HEK293T (cell line): ENCODE measurements at regions not wholly inside any gene's neighbourhood (a gene's known extent, or its start where the extent isn't known, plus 50 kb on each side); places are given as distances from the start of the nearest gene placed in this dataset.
"Not testable (repeated sequence)": the region's sequence is repeated elsewhere in the genome, so short reads cannot be mapped to it uniquely, and the experiment has no call there.

ENCODE experiments used
- CTCF ChIA-PET: fragments of 350-600 bp; formaldehyde crosslinking; extraction: SDS; loops from one replicate; lab custom pipeline; 2021; ENCODE audit warnings: antibody characterized with exemption, inconsistent platforms; lab: Yijun Ruan, JAX
- POLR2A ChIA-PET: fragments of 350-600 bp; formaldehyde crosslinking; extraction: SDS; loops from one replicate; lab custom pipeline; 2020; ENCODE audit warnings: antibody characterized with exemption, inconsistent platforms; lab: Yijun Ruan, JAX
- DNase-seq: peaks from one replicate; pipeline ENCODE4 v3.0.0; 2012; ENCODE audit warnings: mixed read lengths; ENCODE audit errors: extremely low spot score
- ARNT ChIP-seq: fragments of 450-650 bp; IDR thresholded peaks from 2 replicates; pipeline ENCODE4 v1.6.1; 2017; ENCODE audit warnings: mild to moderate bottlenecking
- BHLHE40 ChIP-seq: fragments of 450-650 bp; IDR thresholded peaks from 2 replicates; pipeline ENCODE4 v1.6.1; 2016; ENCODE audit warnings: mild to moderate bottlenecking, moderate library complexity, borderline replicate concordance
- CTBP1 ChIP-seq: fragments of 450-650 bp; IDR thresholded peaks from 2 replicates; pipeline ENCODE4 v1.6.1; 2016; ENCODE audit warnings: borderline replicate concordance
- ELF4 ChIP-seq: fragments of 450-650 bp; IDR thresholded peaks from 2 replicates; pipeline ENCODE4 v1.6.1; 2017; ENCODE audit warnings: antibody characterized with exemption
- FOXA1 ChIP-seq: fragments of 450-650 bp; IDR thresholded peaks from 2 replicates; pipeline ENCODE4 v1.6.1; 2016; ENCODE audit warnings: mild to moderate bottlenecking
- FOXK2 ChIP-seq: fragments of 450-650 bp; IDR thresholded peaks from 2 replicates; pipeline ENCODE4 v1.6.1; 2016; ENCODE audit warnings: mild to moderate bottlenecking
- FOXM1 ChIP-seq: fragments of 450-650 bp; IDR thresholded peaks from 2 replicates; pipeline ENCODE4 v1.6.1; 2017; ENCODE audit warnings: mild to moderate bottlenecking, borderline replicate concordance
- HDGF ChIP-seq: fragments of 450-650 bp; IDR thresholded peaks from 2 replicates; pipeline ENCODE4 v1.6.1; 2017; ENCODE audit warnings: antibody characterized with exemption, borderline replicate concordance
- L3MBTL2 ChIP-seq: fragments of 450-650 bp; conservative IDR thresholded peaks from 2 replicates; pipeline ENCODE4 v1.6.1; 2016; ENCODE audit warnings: mild to moderate bottlenecking
- LEF1 ChIP-seq: fragments of 450-650 bp; IDR thresholded peaks from 2 replicates; pipeline ENCODE4 v1.6.1; 2017; ENCODE audit warnings: mild to moderate bottlenecking, borderline replicate concordance
- NFRKB ChIP-seq: fragments of 450-650 bp; IDR thresholded peaks from 2 replicates; pipeline ENCODE4 v1.6.1; 2016; ENCODE audit warnings: mild to moderate bottlenecking, moderate library complexity
- SP1 ChIP-seq: fragments of 450-650 bp; IDR thresholded peaks from 2 replicates; pipeline ENCODE4 v1.6.1; 2017
- SUZ12 ChIP-seq: fragments of 450-650 bp; IDR thresholded peaks from 2 replicates; pipeline ENCODE4 v1.6.1; 2016; ENCODE audit warnings: mild to moderate bottlenecking
- TARDBP ChIP-seq: fragments of 450-650 bp; IDR thresholded peaks from 2 replicates; pipeline ENCODE4 v1.6.1; 2016
- ZNF384 ChIP-seq: fragments of 450-650 bp; IDR thresholded peaks from 2 replicates; pipeline ENCODE4 v1.6.1; 2016
- TF ChIP-seq, protein P1 (sequence below): fragments of 450-650 bp; IDR thresholded peaks from 2 replicates; pipeline ENCODE4 v1.6.1; 2016

DNA sequence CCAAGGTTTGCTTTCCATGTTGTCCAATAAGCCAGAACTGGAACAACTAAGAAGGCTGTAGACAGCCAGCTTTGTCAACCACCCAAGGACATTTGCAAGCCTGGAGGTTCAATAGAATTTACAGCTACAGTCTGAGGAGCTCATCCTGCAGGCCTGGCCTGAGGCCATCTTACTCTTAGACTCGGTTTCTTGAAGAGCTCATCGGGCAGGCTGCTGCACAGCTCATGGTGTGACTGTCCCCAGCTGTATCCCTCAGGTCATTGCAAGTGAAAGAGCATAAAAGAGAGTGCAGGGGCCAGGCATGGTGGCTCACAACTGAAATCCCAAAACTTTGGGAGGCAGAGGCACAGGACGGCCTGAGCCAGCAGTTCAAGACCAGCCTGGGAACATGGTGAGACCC lies 96.9 kb upstream of the FOXQ1 start:
- ChIA-PET CTCF (interaction anchor here (0.6 to 0.7 kb wide), 2 partner anchors 57 to 1779 kb away, joined by 3 to 4 read pairs; no protein-coding TSS in a partner anchor), POLR2A (no interaction called here)
- DNase-seq = no peak
- no peak for TF ChIP-seq CTBP1
- no peak for TF ChIP-seq HDGF
- TF ChIP-seq, protein P1, sequence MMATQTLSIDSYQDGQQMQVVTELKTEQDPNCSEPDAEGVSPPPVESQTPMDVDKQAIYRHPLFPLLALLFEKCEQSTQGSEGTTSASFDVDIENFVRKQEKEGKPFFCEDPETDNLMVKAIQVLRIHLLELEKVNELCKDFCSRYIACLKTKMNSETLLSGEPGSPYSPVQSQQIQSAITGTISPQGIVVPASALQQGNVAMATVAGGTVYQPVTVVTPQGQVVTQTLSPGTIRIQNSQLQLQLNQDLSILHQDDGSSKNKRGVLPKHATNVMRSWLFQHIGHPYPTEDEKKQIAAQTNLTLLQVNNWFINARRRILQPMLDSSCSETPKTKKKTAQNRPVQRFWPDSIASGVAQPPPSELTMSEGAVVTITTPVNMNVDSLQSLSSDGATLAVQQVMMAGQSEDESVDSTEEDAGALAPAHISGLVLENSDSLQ = no peak
- TF ChIP-seq ZNF384 = no peak
- no peak for TF ChIP-seq TARDBP
- no peak for TF ChIP-seq SP1
- TF ChIP-seq FOXM1 = no peak
- TF ChIP-seq NFRKB = no peak
- no peak for TF ChIP-seq ELF4
- TF ChIP-seq LEF1 = no peak
- no peak for TF ChIP-seq SUZ12
- no peak for TF ChIP-seq BHLHE40
- no peak for TF ChIP-seq FOXA1
- no peak for TF ChIP-seq L3MBTL2
- TF ChIP-seq ARNT = no peak
- no peak for TF ChIP-seq FOXK2

DNA sequence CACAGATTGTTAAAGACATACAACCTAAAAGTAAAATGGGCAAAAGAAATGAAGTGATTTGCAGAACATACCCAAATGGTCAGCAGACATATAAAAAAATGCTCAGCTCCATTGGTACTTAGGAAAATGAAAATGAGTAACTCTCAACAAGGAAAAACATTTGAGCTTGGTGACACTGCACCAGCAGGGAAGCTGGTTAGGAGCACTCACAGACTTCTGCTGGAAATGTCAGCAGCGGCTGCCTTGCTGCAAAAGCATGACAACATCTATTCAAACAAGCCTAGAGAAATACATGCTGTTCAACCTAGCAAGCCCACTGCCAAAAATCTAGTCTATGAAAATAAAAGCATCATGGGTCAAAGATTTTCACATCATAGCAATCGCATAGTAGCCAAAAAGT lies 99.0 kb upstream of the FOXQ1 start:
- TF ChIP-seq NFRKB (no peak), CTBP1 (no peak), FOXK2 (no peak), SUZ12 (no peak), FOXM1 (no peak), ELF4 (no peak), TARDBP (no peak), LEF1 (no peak), ARNT (no peak), HDGF (no peak), L3MBTL2 (no peak), ZNF384 (no peak), SP1 (no peak), BHLHE40 (no peak), FOXA1 (no peak)
- TF ChIP-seq, protein P1 = no peak
- DNase-seq = no peak
- ChIA-PET CTCF (no interaction called here), POLR2A (no interaction called here)

DNA sequence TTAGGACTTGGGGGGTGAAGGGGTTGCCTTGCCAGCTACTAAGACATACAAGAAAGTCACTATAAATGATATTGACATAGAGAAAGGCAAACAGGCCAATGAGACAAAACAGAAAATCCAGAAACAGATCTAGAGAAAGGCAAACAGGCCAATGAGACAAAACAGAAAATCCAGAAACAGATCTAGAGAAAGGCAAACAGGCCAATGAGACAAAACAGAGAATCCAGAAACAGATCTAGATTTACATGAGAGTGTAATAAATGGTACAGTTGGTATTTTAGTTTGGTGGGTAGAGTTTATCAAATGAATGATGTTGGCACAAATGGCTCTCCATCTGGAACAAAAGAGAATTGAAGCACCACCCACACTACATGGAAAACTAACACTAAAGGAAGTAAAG lies 99.8 kb upstream of the FOXQ1 start:
- DNase-seq, CTCF ChIA-PET, POLR2A ChIA-PET: not testable (repeated sequence)

DNA sequence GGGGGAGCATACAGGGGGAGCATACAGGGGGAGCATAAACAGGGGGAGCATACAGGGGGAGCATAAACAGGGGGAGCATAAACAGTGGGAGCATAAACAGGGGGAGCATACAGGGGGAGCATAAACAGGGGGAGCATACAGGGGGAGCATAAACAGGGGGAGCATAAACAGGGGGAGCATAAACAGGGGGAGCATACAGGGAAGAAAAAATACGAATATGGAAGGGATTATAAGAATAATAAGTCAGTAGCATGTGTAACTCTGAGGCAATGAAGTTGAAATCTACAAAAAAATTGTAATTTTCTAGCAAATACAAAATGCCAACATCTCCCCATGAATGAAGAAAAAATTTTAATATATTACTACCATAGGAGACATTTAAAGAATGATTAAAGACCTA lies 101.3 kb upstream of the FOXQ1 start:
- CTCF ChIA-PET, POLR2A ChIA-PET: not testable (repeated sequence)

DNA sequence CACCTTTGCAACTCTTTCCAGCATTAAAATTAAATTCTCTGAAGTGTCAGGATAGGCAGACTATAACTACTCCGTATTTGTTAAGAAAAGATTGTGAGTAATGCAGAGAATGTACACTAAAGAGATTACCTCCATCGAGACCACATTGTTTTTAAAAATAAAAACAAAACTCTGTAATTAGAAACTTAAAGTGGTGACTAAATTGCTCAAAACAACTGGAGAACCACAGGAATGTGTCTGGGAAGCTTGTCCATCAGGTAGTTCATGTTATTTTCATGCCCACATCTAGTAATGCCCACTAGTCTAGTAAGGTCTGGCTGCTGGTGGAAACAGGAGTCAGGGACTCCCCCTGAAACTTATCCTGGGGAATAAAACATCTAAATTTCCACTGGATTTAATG lies 103.0 kb upstream of the FOXQ1 start:
- POLR2A ChIA-PET = no interaction called here

More for the DNA sequence above, 101.3 kb upstream of the FOXQ1 start:
- DNase-seq = not testable (repeated sequence)

DNA sequence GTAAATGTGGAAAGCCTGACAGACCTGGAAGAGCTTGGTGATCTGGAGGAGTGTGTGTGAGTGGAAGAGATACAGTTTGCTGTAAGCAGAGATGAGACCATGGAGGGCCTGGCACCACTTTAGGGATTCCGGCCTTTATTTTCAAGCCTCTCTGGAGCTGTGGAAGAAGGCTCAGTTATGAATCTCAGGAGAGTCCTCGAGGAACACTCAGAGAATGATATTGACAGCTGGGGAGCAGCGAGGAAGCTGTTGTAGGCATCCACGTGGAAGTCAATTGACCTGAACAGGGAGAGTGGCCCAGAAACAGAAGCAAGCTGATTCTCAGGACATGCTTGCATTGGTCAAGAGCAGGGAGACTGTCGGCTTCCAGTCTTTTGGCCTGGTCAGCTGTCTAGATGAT lies 108.4 kb upstream of the FOXQ1 start:
- TF ChIP-seq CTBP1 = no peak
- no peak for TF ChIP-seq L3MBTL2
- CTCF ChIA-PET = no interaction called here
- POLR2A ChIA-PET = no interaction called here
- DNase-seq = no peak

More for the DNA sequence above, 103.0 kb upstream of the FOXQ1 start:
- TF ChIP-seq FOXM1 = no peak
- TF ChIP-seq HDGF = no peak
- TF ChIP-seq ZNF384 = no peak
- TF ChIP-seq L3MBTL2 = no peak
- no peak for TF ChIP-seq SP1
- no peak for TF ChIP-seq FOXK2
- TF ChIP-seq LEF1 = no peak
- TF ChIP-seq CTBP1 = no peak
- no peak for TF ChIP-seq SUZ12
- TF ChIP-seq NFRKB = no peak
- TF ChIP-seq ELF4 = no peak
- no peak for TF ChIP-seq TARDBP
- TF ChIP-seq ARNT = no peak
- TF ChIP-seq BHLHE40 = no peak
- TF ChIP-seq, protein P1 = no peak
- TF ChIP-seq FOXA1 = no peak
- DNase-seq = no peak
- CTCF ChIA-PET = no interaction called here

DNA sequence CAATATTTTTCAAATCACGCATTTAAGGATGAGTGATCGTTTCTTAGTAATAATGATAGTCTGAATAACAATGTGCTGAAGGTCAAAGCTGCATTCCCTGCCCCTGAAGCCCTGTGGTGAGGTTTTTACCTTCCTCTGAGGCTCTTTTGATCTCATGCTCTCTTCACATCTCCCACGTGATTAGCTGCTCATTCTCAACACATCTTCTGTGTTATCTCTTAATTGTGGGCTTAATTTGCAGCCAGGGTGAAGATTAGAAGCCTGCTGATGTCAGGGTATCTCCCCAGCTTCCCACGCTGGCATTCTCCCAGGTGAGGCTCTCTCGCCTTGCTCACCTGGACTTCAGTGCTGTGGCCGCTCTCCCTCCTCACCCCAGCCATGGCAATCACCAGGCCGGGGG lies 109.7 kb upstream of the FOXQ1 start:
- CTCF ChIA-PET = no interaction called here
- TF ChIP-seq, protein P1 = no peak
- POLR2A ChIA-PET = no interaction called here
- no peak for DNase-seq
